ENCODE measurements at regions not wholly inside any gene's neighbourhood (a gene's known extent, or its start where the extent isn't known, plus 50 kb on each side); places are given as distances from the start of the nearest gene placed in this dataset. TPM values are rescaled to one million over a fixed set of nuclear protein-coding genes. Genes with fewer than 3 reads are reported as not detected.

Small RNA genes lying in the stretch of these regions (small RNA-seq; reads per million reads assigned to genes)
- gene AC098590.2 (not detected), gene RN7SL193P (not detected)
